Activated CD8-positive, alpha-beta T cell treated with anti-CD3 and anti-CD28 coated beads for 36 hours (primary cell): ENCODE measurements at regions not wholly inside any gene's neighbourhood (a gene's known extent, or its start where the extent isn't known, plus 50 kb on each side); places are given as distances from the start of the nearest gene placed in this dataset.

Source experiments
- ATAC-seq: fragments of 200-7000 bp; cut with Tn5 transposase; one replicate; pipeline ENCODE4 v1.10.0; 2021; ENCODE audit warnings: mild to moderate bottlenecking, moderate library complexity
- CTCF ChIA-PET: fragments of 350-600 bp; sonication (Branson Sonifier 250); formaldehyde crosslinking; loops from one replicate; lab custom pipeline; 2021; ENCODE audit warnings: antibody characterized with exemption; lab: Charles Lee
- POLR2A ChIA-PET: fragments of 350-600 bp; sonication (Branson Sonifier 250); formaldehyde crosslinking; loops from one replicate; lab custom pipeline; 2021; ENCODE audit warnings: antibody characterized with exemption; lab: Charles Lee
- DNase-seq: peaks from one replicate; pipeline ENCODE4 v3.0.0-alpha.2; 2020
- H3K27ac Mint-ChIP-seq: one replicate; pipeline ENCODE4 v1.8.0; 2021; ENCODE audit warnings: mild to moderate bottlenecking, mixed read lengths
- H3K27me3 Mint-ChIP-seq: one replicate; pipeline ENCODE4 v1.8.0; 2021; ENCODE audit warnings: mixed read lengths
- H3K36me3 Mint-ChIP-seq: one replicate; pipeline ENCODE4 v1.8.0; 2021; ENCODE audit warnings: low read depth, mixed read lengths
- H3K4me1 Mint-ChIP-seq: one replicate; pipeline ENCODE4 v1.8.0; 2021; ENCODE audit warnings: low read depth, mixed read lengths
- H3K4me3 Mint-ChIP-seq: one replicate; pipeline ENCODE4 v1.8.0; 2021; ENCODE audit warnings: mild to moderate bottlenecking, moderate library complexity, mixed read lengths
- H3K9me3 Mint-ChIP-seq: one replicate; pipeline ENCODE4 v1.8.0; 2021; ENCODE audit warnings: mixed read lengths
- intact Hi-C: fragments of 100-400 bp; cut with micrococcal nuclease; formaldehyde crosslinking; loops from one replicate; pipeline ENCODE4 v1.10.0; 2022
- TF ChIP-seq, protein P1 (sequence below): fragments of 200-600 bp; IDR thresholded peaks from one replicate; pipeline ENCODE4 v1.8.0; 2022; ENCODE audit warnings: antibody characterized with exemption, mild to moderate bottlenecking

DNA sequence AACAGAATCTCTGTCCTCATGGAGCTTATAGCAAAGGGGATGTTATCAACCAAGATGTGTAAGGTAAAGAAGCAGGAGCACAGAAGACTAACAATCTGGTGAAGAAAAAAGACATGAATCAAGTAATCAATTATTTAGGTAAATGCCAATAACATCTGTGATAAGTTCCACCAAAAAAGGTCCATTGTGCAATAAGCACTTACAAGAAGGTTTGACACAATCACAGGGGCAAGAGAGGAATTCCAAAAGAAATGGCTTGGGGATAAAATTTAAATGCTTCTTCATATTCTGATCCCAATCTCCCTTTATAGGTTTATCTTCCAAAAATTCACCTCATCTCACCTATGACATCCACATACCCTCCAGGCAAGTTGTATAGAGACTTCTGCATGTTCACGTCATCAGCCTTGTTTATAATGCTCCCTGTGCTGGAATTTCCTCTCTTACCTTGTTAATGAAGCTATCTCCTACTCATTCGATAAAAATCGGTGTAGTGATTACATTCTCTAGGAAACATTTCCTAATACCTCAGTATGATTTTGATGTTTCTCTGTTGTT is 53.6 kb upstream of the DPT start:
- H3K9me3 Mint-ChIP-seq = no peaks in the 10 kb centered on the region
- no peak overlapping the region for H3K27ac Mint-ChIP-seq
- no peaks in the 10 kb centered on the region for H3K4me1 Mint-ChIP-seq
- no peak for DNase-seq
- no peak for ATAC-seq
- H3K4me3 Mint-ChIP-seq = no peak overlapping the region
- intact Hi-C loops = no loop called here
- TF ChIP-seq, protein P1, sequence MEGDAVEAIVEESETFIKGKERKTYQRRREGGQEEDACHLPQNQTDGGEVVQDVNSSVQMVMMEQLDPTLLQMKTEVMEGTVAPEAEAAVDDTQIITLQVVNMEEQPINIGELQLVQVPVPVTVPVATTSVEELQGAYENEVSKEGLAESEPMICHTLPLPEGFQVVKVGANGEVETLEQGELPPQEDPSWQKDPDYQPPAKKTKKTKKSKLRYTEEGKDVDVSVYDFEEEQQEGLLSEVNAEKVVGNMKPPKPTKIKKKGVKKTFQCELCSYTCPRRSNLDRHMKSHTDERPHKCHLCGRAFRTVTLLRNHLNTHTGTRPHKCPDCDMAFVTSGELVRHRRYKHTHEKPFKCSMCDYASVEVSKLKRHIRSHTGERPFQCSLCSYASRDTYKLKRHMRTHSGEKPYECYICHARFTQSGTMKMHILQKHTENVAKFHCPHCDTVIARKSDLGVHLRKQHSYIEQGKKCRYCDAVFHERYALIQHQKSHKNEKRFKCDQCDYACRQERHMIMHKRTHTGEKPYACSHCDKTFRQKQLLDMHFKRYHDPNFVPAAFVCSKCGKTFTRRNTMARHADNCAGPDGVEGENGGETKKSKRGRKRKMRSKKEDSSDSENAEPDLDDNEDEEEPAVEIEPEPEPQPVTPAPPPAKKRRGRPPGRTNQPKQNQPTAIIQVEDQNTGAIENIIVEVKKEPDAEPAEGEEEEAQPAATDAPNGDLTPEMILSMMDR = no peak
- H3K36me3 Mint-ChIP-seq = no peaks in the 10 kb centered on the region
- peaks cover 10% of the 10 kb centered on the region for H3K27me3 Mint-ChIP-seq
- CTCF ChIA-PET = interaction anchor here (1.9 kb wide), 1 partner anchor 566 kb away, joined by 7 read pairs; no protein-coding TSS in a partner anchor
- POLR2A ChIA-PET = no interaction called here

DNA sequence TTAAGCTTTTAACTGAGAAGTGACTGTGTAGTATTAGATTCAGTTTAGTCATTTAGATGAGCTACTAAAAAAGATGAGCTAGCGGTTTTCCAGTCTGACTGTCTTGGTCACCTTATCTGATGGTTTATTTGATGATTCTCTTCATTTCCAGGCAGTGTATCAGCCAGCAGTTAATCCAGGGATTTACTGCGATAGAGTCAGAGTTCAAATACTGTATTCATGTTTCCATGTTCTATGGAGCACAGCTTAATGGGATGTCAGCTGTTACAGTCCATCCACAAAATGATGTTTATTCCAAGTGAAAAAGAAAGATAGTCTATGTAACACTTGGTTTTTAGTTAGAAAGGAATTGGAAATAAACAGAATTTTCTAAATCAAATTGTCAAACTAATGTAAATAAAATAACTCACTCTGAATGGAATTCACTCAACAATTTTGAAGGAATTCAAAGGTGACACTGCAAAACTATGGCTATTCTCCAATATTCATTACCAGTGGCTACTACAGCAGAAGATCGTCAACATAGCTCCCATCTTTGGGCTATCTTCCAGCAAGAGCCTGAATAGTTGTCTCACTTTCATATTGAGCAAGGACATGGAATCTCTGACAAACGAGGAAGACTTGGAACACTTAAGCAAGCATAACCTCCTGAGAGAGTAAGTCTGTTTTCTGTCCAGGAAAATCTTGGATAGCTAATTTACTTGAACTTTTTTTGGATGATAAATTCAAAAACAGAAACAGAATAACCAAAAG is 54.6 kb upstream of the DPT start:
- ChIA-PET CTCF (interaction anchor here (1.9 kb wide), 1 partner anchor 565 kb away, joined by 7 read pairs; no protein-coding TSS in a partner anchor), POLR2A (no interaction called here)
- Mint-ChIP-seq H3K27me3 (peaks cover 10% of the 10 kb centered on the region), H3K27ac (no peak overlapping the region), H3K4me1 (no peaks in the 10 kb centered on the region), H3K36me3 (no peaks in the 10 kb centered on the region), H3K9me3 (no peaks in the 10 kb centered on the region), H3K4me3 (no peak overlapping the region)
- intact Hi-C loops = no loop called here
- TF ChIP-seq, protein P1 = no peak
- no peak for ATAC-seq
- DNase-seq = no peak

DNA sequence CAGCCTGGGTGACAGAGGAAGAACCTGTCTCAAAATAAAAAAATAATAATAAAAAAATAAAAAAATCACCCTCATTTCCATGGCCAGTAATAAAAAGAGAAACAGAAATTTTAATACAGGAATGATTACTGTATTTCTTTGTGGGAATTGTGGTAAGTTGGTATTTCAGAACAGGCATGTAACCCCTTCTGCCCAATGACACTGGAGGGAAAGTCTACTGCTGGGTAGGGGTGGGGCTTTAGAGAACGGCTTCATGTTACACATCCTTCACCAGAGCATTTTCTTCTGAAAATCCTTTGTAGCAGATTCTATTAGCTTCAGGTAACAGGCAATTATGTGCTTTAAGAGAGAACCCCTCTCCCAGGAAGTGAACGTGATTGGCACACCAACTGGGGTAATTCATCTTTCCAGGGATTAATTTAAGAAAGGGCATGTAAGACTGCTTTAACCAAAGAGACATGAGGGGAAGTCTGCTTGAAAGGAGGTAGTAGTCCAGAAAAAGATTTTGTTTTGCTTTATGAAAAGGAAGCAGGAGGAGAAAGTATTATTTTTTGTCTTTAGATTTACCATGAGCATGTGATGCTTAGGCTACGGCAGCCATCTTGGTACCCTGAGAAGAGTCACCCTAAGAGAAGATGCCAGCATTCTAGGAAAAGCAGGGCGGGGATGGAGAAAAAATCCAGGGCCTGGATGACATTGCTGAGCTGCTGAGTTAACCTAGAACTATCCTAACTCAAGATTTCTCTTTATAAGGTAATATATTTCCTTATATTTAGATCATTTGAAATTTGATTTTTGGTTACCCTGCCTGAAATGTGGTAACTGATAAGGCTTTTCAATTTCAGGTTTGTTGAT is 57.7 kb upstream of the DPT start:
- TF ChIP-seq, protein P1 = no peak
- peaks cover 7% of the 10 kb centered on the region for H3K27me3 Mint-ChIP-seq
- H3K4me1 Mint-ChIP-seq = no peaks in the 10 kb centered on the region
- H3K36me3 Mint-ChIP-seq = no peaks in the 10 kb centered on the region
- no peaks in the 10 kb centered on the region for H3K9me3 Mint-ChIP-seq
- intact Hi-C loops = no loop called here
- H3K27ac Mint-ChIP-seq = no peak overlapping the region
- CTCF ChIA-PET = no interaction called here
- DNase-seq (no peak), ATAC-seq (no peak)
- POLR2A ChIA-PET = no interaction called here
- H3K4me3 Mint-ChIP-seq = no peak overlapping the region

DNA sequence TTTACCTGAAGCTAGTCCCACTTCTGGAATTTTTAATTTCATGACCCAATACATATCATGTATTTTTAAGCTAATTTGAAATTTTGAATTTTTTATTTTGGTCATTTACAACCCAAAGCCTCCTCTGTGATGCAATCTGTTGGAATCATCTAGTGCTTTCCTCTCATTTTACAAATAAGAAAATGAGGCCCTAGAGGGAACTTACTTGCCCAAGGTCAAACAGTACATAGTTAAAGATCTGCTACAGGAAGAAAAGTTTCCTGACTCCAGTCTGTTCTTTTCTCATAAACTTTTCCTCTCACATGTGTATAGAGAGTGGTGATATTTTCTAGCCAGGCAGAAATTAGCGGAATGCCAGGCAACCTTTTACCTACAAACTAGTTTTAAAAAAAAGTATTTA is 59.3 kb upstream of the DPT start:
- DNase-seq = no peak
- Mint-ChIP-seq H3K27me3 (peaks cover 7% of the 10 kb centered on the region), H3K4me3 (no peak overlapping the region), H3K36me3 (no peaks in the 10 kb centered on the region), H3K4me1 (peaks cover 2% of the 10 kb centered on the region), H3K27ac (no peak overlapping the region), H3K9me3 (no peaks in the 10 kb centered on the region)
- POLR2A ChIA-PET = no interaction called here
- intact Hi-C loops = no loop called here
- CTCF ChIA-PET = no interaction called here
- TF ChIP-seq, protein P1 = no peak
- ATAC-seq = no peak
